H1 (cell line): ENCODE measurements at regions not wholly inside any gene's neighbourhood (a gene's known extent, or its start where the extent isn't known, plus 50 kb on each side); places are given as distances from the start of the nearest gene placed in this dataset.

Experiments used
- BACH1 ChIP-seq: IDR thresholded peaks from 2 replicates; pipeline ENCODE4 v1.6.1; 2012; ENCODE audit warnings: low read length, improper control_type of control experiment
- CBX5 ChIP-seq: fragments of 300-800, 300-1000 bp; sonication (generic); IDR thresholded peaks from 2 replicates; pipeline ENCODE4 v1.7.1; 2016; ENCODE audit warnings: antibody characterized with exemption, low read length, low read depth
- EZH2 ChIP-seq: fragments of 200-600 bp; sonication (generic); IDR thresholded peaks from 2 replicates; pipeline ENCODE4 v1.7.1; 2012; ENCODE audit warnings: low read depth, mild to moderate bottlenecking, moderate library complexity, low read length, inconsistent platforms; ENCODE audit not compliant: severe bottlenecking
- JUN ChIP-seq: IDR thresholded peaks from 2 replicates; pipeline ENCODE4 v1.6.1; 2011; ENCODE audit warnings: low read depth, mild to moderate bottlenecking, improper control_type of control experiment, low read length
- KDM1A ChIP-seq: fragments of 200-600, 300-600 bp; sonication (generic); IDR thresholded peaks from 2 replicates; pipeline ENCODE4 v1.7.1; 2016; ENCODE audit warnings: mild to moderate bottlenecking, low read length, borderline replicate concordance
- POLR2A ChIP-seq, 2 experiments: IDR thresholded peaks; 1 replicate in 1 of 2; 2 replicates in 1 of 2; pipeline ENCODE4 v1.6.1; 2011; ENCODE audit warnings: low read depth in 2 of 2, low read length in 2 of 2, mild to moderate bottlenecking in 2 of 2; ENCODE audit errors: control extremely low read depth in 1 of 2
- RFX5 ChIP-seq: IDR thresholded peaks from 2 replicates; pipeline ENCODE4 v1.6.1; 2011; ENCODE audit warnings: low read depth, low read length, improper control_type of control experiment, borderline replicate concordance
- SIX5 ChIP-seq: IDR thresholded peaks from 2 replicates; pipeline ENCODE4 v1.6.1; 2011; ENCODE audit warnings: mild to moderate bottlenecking, low read depth, low read length
- SUZ12 ChIP-seq: fragments of 200-600 bp; sonication (generic); IDR thresholded peaks from 2 replicates; pipeline ENCODE4 v1.6.1; 2012; ENCODE audit warnings: mild to moderate bottlenecking, inconsistent platforms, low read length, moderate library complexity, mixed read lengths
- TAF1 ChIP-seq: IDR thresholded peaks from 2 replicates; pipeline ENCODE4 v1.6.1; 2011; ENCODE audit warnings: mild to moderate bottlenecking, low read depth, low read length
- ZNF274 ChIP-seq: IDR thresholded peaks from 2 replicates; pipeline ENCODE4 v1.7.0; 2012; ENCODE audit warnings: low read length, borderline replicate concordance; ENCODE audit errors: extremely low read depth
- TF ChIP-seq, protein P1 (sequence below): IDR thresholded peaks from 2 replicates; pipeline ENCODE4 v1.6.1; 2011; ENCODE audit warnings: low read length, improper control_type of control experiment
- TF ChIP-seq, protein P2 (sequence below): IDR thresholded peaks from 2 replicates; pipeline ENCODE4 v1.6.1; 2011; ENCODE audit warnings: low read depth, mild to moderate bottlenecking, low read length; ENCODE audit not compliant: insufficient read depth

DNA sequence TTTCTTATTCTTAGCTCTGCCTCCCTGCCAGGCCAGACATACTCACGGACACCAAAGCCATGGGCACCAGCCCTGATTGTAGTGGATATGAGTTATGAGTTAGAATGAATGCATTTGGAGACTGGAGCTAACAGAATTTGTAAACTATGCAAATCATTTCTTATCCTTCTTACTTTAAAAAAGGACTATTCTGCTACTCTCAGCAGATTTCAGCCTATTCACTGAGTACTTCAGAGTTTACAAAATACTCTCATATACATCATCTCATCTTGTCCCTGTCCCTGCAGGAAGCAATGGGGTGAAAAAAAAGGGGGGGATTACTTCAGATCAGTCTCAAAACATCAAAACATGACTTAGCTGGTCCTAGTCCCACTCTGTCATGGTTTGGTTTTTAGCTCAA is 541.4 kb upstream of the PLXNA2 start:
- TF ChIP-seq TAF1: no peak
- TF ChIP-seq RFX5: no peak
- no peak for TF ChIP-seq ZNF274
- TF ChIP-seq, protein P1, sequence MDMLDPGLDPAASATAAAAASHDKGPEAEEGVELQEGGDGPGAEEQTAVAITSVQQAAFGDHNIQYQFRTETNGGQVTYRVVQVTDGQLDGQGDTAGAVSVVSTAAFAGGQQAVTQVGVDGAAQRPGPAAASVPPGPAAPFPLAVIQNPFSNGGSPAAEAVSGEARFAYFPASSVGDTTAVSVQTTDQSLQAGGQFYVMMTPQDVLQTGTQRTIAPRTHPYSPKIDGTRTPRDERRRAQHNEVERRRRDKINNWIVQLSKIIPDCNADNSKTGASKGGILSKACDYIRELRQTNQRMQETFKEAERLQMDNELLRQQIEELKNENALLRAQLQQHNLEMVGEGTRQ: no peak
- no peak for TF ChIP-seq EZH2
- TF ChIP-seq, protein P2, sequence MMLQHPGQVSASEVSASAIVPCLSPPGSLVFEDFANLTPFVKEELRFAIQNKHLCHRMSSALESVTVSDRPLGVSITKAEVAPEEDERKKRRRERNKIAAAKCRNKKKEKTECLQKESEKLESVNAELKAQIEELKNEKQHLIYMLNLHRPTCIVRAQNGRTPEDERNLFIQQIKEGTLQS: no peak
- no peak for TF ChIP-seq POLR2A (IDR thresholded peaks at IDR 0.05; ENCODE audit: control extremely low read depth in 1 of 2, low read depth in 2 of 2, low read length in 2 of 2)
- TF ChIP-seq SIX5: no peak
- TF ChIP-seq BACH1: no peak
- no peak for TF ChIP-seq SUZ12
- no peak for TF ChIP-seq KDM1A
- TF ChIP-seq JUN: no peak
- TF ChIP-seq CBX5: no peak
